Trophoblast cell (in vitro differentiated cells and primary cell): ENCODE measurements at regions not wholly inside any gene's neighbourhood (a gene's known extent, or its start where the extent isn't known, plus 50 kb on each side); places are given as distances from the start of the nearest gene placed in this dataset.

Source experiments
- DNase-seq, 2 donors: peaks; one replicate each; pipeline ENCODE4 v3.0.0-alpha.2; 2016
- H2AFZ ChIP-seq: 2 replicates; pipeline ENCODE4 v1.6.1; 2013; ENCODE audit warnings: low read length, moderate library complexity, mild to moderate bottlenecking; ENCODE audit not compliant: insufficient read depth, poor library complexity
- H2AK5ac ChIP-seq: 2 replicates; pipeline ENCODE4 v1.6.1; 2013; ENCODE audit warnings: mild to moderate bottlenecking, low read length
- H2BK120ac ChIP-seq: 2 replicates; pipeline ENCODE4 v1.6.1; 2013; ENCODE audit warnings: low read length, mild to moderate bottlenecking, moderate library complexity; ENCODE audit not compliant: insufficient read depth, poor library complexity
- H2BK12ac ChIP-seq: 2 replicates; pipeline ENCODE4 v1.6.1; 2013; ENCODE audit warnings: mild to moderate bottlenecking, low read length, moderate library complexity
- H2BK5ac ChIP-seq: 2 replicates; pipeline ENCODE4 v1.6.1; 2013; ENCODE audit warnings: low read length, low read depth, moderate library complexity, mild to moderate bottlenecking; ENCODE audit not compliant: poor library complexity
- H3K14ac ChIP-seq: 2 replicates; pipeline ENCODE4 v1.6.1; 2013; ENCODE audit warnings: mild to moderate bottlenecking, low read length
- H3K18ac ChIP-seq: 2 replicates; pipeline ENCODE4 v1.6.1; 2013; ENCODE audit warnings: mild to moderate bottlenecking, low read length
- H3K23ac ChIP-seq: 2 replicates; pipeline ENCODE4 v1.6.1; 2013; ENCODE audit warnings: low read length
- H3K27ac ChIP-seq: 2 replicates; pipeline ENCODE4 v1.5.1; 2013; ENCODE audit warnings: low read depth, mild to moderate bottlenecking, inconsistent platforms, low read length, moderate library complexity
- H3K27me3 ChIP-seq: 2 replicates; pipeline ENCODE4 v1.6.1; 2013; ENCODE audit warnings: inconsistent platforms, mild to moderate bottlenecking, low read length, moderate library complexity; ENCODE audit not compliant: insufficient read depth
- H3K36me3 ChIP-seq, 2 experiments: 1 replicate in 1 of 2; 2 replicates in 1 of 2; pipeline ENCODE4 v1.6.1; 2013; ENCODE audit warnings: low read length in 2 of 2, mild to moderate bottlenecking in 2 of 2, moderate library complexity in 1 of 2; ENCODE audit not compliant: insufficient read depth in 2 of 2, control insufficient read depth in 1 of 2
- H3K4ac ChIP-seq: 2 replicates; pipeline ENCODE4 v1.6.1; 2013; ENCODE audit warnings: low read depth, mild to moderate bottlenecking, low read length, moderate library complexity
- H3K4me1 ChIP-seq, 2 experiments: 1 replicate in 1 of 2; 2 replicates in 1 of 2; pipeline ENCODE4 v1.6.1; 2013; ENCODE audit warnings: low read length in 2 of 2, mild to moderate bottlenecking in 2 of 2, moderate library complexity in 1 of 2; ENCODE audit not compliant: insufficient read depth in 2 of 2, control insufficient read depth in 1 of 2
- H3K4me2 ChIP-seq: 2 replicates; pipeline ENCODE4 v1.6.1; 2013; ENCODE audit warnings: inconsistent platforms, mild to moderate bottlenecking, low read length, moderate library complexity
- H3K4me3 ChIP-seq: 2 replicates; pipeline ENCODE4 v1.5.1; 2013; ENCODE audit warnings: mild to moderate bottlenecking, low read depth, low read length, inconsistent platforms
- H3K79me1 ChIP-seq: one replicate; pipeline ENCODE4 v1.6.1; 2013; ENCODE audit warnings: low read length
- H3K79me2 ChIP-seq: 2 replicates; pipeline ENCODE4 v1.6.1; 2013; ENCODE audit warnings: low read length, mild to moderate bottlenecking; ENCODE audit not compliant: control insufficient read depth, insufficient read depth, poor library complexity
- H3K9ac ChIP-seq: 2 replicates; pipeline ENCODE4 v1.6.1; 2013; ENCODE audit warnings: mild to moderate bottlenecking, low read length
- H3K9me3 ChIP-seq: 2 replicates; pipeline ENCODE4 v1.6.1; 2013; ENCODE audit warnings: low read depth, mild to moderate bottlenecking, control low read depth, inconsistent platforms, low read length; ENCODE audit not compliant: insufficient read depth
- H4K12ac ChIP-seq: 2 replicates; pipeline ENCODE4 v1.6.1; 2013; ENCODE audit warnings: low read depth, mild to moderate bottlenecking, low read length, moderate library complexity
- H4K8ac ChIP-seq: 2 replicates; pipeline ENCODE4 v1.6.1; 2013; ENCODE audit warnings: low read depth, mild to moderate bottlenecking, low read length, moderate library complexity
- H4K91ac ChIP-seq: one replicate; pipeline ENCODE4 v1.6.1; 2013; ENCODE audit warnings: low read depth, mild to moderate bottlenecking, low read length, moderate library complexity
- WGBS: extraction: QIAGEN DNeasy Blood & Tissue Kit; methylation state at CpG from one replicate; pipeline ENCODE4 v1.1.7; 2013; ENCODE audit warnings: missing lambda C conversion rate; ENCODE audit not compliant: insufficient read length, insufficient coverage; ENCODE audit errors: extremely low coverage; 5-methylcytosine and 5-hydroxymethylcytosine counted together

DNA sequence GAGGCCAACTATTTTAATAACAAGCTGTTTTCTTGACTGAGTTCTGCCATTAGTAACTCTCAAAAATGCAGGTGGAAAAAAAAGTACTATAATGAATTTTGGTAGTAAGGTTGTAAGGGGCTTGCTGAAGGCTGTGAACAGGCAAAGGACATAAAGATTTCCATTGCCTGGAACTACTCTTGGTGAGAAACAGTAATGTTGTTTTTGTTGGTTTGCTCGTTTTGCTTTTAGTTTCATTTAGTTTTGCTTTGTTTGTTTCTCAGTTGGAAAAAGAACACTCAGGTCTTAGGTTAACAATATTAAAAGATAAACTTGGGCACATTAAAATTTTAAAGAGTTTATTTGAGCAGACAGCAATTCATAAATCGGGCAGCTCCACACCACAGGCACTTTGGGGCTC lies 824.5 kb upstream of the HTR2C start:
- Histone ChIP-seq H3K36me3 (no peaks in the 10 kb centered on the region), H3K79me2 (no peaks in the 10 kb centered on the region), H3K23ac (no peak overlapping the region), H4K12ac (no peak overlapping the region), H4K91ac (no peak overlapping the region), H2AK5ac (no peak overlapping the region), H3K4me3 (no peak overlapping the region), H2AFZ (no peak overlapping the region), H3K14ac (no peak overlapping the region), H3K9me3 (no peaks in the 10 kb centered on the region), H3K4ac (no peak overlapping the region), H3K27ac (no peak overlapping the region), H3K4me1 (no peaks in the 10 kb centered on the region), H2BK120ac (no peak overlapping the region), H2BK12ac (no peak overlapping the region), H3K9ac (no peak overlapping the region), H2BK5ac (no peak overlapping the region), H3K4me2 (no peak overlapping the region), H3K79me1 (no peaks in the 10 kb centered on the region), H4K8ac (no peak overlapping the region), H3K18ac (no peak overlapping the region), H3K27me3 (no peaks in the 10 kb centered on the region)
- DNase-seq = no peak
- WGBS = no CpG with 5 or more reads among the region's 2 CpGs

DNA sequence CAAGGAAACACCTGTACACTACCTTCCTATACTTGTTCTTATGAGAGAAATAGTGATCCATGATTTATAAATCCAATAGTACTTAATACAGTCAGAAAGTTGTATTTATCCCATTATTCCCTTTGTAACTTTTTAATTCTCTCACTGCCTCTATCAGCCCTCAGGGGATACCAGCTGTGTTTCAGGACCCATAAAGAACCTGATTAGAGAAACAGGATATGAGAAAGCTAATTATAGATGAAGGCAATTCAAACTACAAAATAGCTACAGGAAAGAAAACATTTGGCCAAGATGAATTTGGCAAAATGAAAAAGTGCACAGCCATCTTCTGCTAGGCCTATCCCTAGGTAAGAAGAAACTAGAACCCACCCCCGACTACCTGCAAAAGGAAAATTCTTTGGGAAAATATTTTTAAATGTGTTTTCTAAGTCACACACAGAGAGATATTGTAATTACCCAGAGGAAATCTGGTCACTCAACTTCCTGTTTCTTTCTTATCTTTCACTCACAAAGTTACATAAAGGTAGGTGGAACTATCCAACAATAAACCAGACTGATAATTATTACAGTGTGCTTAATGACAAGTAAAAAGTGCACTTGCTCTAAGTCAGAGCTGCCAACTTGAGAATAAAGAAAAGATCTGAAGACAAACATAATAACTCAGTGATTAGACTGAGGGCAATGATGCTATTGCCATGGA lies 836.5 kb upstream of the HTR2C start:
- Histone ChIP-seq H3K18ac (no peak overlapping the region), H3K4me1 (no peaks in the 10 kb centered on the region), H3K79me1 (no peaks in the 10 kb centered on the region), H2BK5ac (no peak overlapping the region), H3K79me2 (no peaks in the 10 kb centered on the region), H3K4ac (no peak overlapping the region), H3K9me3 (no peaks in the 10 kb centered on the region), H3K23ac (no peak overlapping the region), H3K4me2 (no peak overlapping the region), H3K36me3 (no peaks in the 10 kb centered on the region), H3K9ac (no peak overlapping the region), H3K14ac (no peak overlapping the region), H4K91ac (no peak overlapping the region), H4K12ac (no peak overlapping the region), H3K27ac (no peak overlapping the region), H2AFZ (no peak overlapping the region), H4K8ac (no peak overlapping the region), H3K27me3 (no peaks in the 10 kb centered on the region), H3K4me3 (no peak overlapping the region), H2BK12ac (no peak overlapping the region), H2AK5ac (no peak overlapping the region), H2BK120ac (no peak overlapping the region)
- WGBS = no CpG with 5 or more reads among the region's 1 CpG
- no peak for DNase-seq

DNA sequence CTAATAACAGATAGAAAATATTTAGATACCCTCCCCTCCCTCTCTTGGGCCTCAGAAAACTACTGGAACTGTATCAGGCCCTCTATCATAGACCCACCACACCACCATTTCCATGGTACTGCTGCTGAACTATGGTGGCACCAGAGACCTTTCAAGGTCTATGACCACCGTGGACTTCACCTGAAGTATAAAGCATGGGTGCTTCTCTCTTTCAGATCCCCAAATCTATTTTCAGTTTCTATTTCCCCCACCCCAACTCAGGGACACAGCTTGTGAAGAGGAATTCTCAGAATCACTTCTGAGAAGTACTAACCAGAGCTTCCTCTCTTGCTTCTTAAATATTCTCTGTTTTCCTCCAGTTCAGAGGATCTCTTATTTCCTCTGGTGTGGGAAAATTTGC lies 840.8 kb upstream of the HTR2C start:
- no peak overlapping the region for H2BK5ac ChIP-seq
- no peak overlapping the region for H4K12ac ChIP-seq
- peaks cover 0 to 2% of the 10 kb centered on the region in 2 experiments for H3K36me3 ChIP-seq
- no peak overlapping the region for H3K9ac ChIP-seq
- no peak overlapping the region for H3K23ac ChIP-seq
- DNase-seq = no peak
- no peak overlapping the region for H2AFZ ChIP-seq
- no peaks in the 10 kb centered on the region for H3K27me3 ChIP-seq
- H3K79me1 ChIP-seq = no peaks in the 10 kb centered on the region
- no peak overlapping the region for H2BK120ac ChIP-seq
- no peak overlapping the region for H4K91ac ChIP-seq
- H3K4me3 ChIP-seq = no peak overlapping the region
- H3K4me1 ChIP-seq = no peaks in the 10 kb centered on the region
- no peaks in the 10 kb centered on the region for H3K79me2 ChIP-seq
- H4K8ac ChIP-seq = no peak overlapping the region
- H2AK5ac ChIP-seq = no peak overlapping the region
- no peak overlapping the region for H3K4me2 ChIP-seq
- no CpG with 5 or more reads among the region's 1 CpG for WGBS
- H3K9me3 ChIP-seq = no peaks in the 10 kb centered on the region
- no peak overlapping the region for H3K4ac ChIP-seq
- H3K27ac ChIP-seq = no peak overlapping the region
- H3K18ac ChIP-seq = no peak overlapping the region
- no peak overlapping the region for H3K14ac ChIP-seq
- H2BK12ac ChIP-seq = no peak overlapping the region

DNA sequence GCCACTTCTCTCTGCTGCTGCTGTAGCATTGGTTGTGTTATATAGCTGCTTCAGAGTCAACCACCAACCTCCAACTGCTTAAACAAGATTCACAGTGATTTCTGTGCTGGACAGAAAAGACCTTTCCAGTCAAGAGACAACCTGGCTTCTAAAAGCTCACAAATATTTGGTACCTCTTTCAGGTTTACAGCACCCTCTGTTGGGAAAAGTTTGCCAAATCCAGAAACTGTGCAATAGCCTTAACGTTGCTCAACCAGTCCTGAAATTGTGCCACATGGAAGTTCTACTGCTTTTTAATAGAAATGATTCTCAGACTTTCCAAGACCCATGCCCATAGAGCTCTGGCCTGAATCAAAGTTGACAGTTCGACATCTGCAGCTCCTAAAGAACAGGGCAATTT lies 842.1 kb upstream of the HTR2C start:
- no peak overlapping the region for H4K12ac ChIP-seq
- no peak overlapping the region for H2AFZ ChIP-seq
- no peak overlapping the region for H3K4me3 ChIP-seq
- H3K79me1 ChIP-seq = no peaks in the 10 kb centered on the region
- no peak overlapping the region for H3K9ac ChIP-seq
- no peaks in the 10 kb centered on the region for H3K4me1 ChIP-seq
- WGBS = no CpG with 5 or more reads among the region's 2 CpGs
- DNase-seq = peak; percentile 16 to 64
- no peaks in the 10 kb centered on the region for H3K9me3 ChIP-seq
- no peak overlapping the region for H3K18ac ChIP-seq
- no peak overlapping the region for H2BK120ac ChIP-seq
- H3K23ac ChIP-seq = no peak overlapping the region
- no peaks in the 10 kb centered on the region for H3K27me3 ChIP-seq
- no peak overlapping the region for H3K4ac ChIP-seq
- no peak overlapping the region for H3K14ac ChIP-seq
- no peak overlapping the region for H2AK5ac ChIP-seq
- no peak overlapping the region for H2BK5ac ChIP-seq
- H3K36me3 ChIP-seq = peaks cover 0 to 2% of the 10 kb centered on the region in 2 experiments
- no peak overlapping the region for H2BK12ac ChIP-seq
- no peak overlapping the region for H3K4me2 ChIP-seq
- no peak overlapping the region for H4K91ac ChIP-seq
- no peak overlapping the region for H4K8ac ChIP-seq
- H3K79me2 ChIP-seq = no peaks in the 10 kb centered on the region
- H3K27ac ChIP-seq = no peak overlapping the region
